NCI-H460 (cell line): ENCODE measurements at regions not wholly inside any gene's neighbourhood (a gene's known extent, or its start where the extent isn't known, plus 50 kb on each side); places are given as distances from the start of the nearest gene placed in this dataset.

Experiments
- DNase-seq: peaks from one replicate; pipeline ENCODE4 v3.0.0-alpha.2; 2016; ENCODE audit warnings: low read depth; ENCODE audit errors: extremely low read depth

GRCh38 chr14:84401631-84402030 lies 1128.3 kb upstream of the FLRT2 start:
- DNase-seq, result no peak

- DNase-seq, result no peak
Measured at GRCh38 chr14:84403585-84403984, 1126.4 kb upstream of the FLRT2 start.

GRCh38 chr14:84404246-84404645 lies 1125.7 kb upstream of the FLRT2 start:
- no peak for DNase-seq

- no peak for DNase-seq
Measured at GRCh38 chr14:84409435-84409834, 1120.5 kb upstream of the FLRT2 start.

GRCh38 chr14:84410344-84410743 lies 1119.6 kb upstream of the FLRT2 start:
- no peak for DNase-seq

- peak; percentile 38 for DNase-seq
Measured at GRCh38 chr14:84420221-84420620, 1109.7 kb upstream of the FLRT2 start.

- DNase-seq, result no peak
Measured at GRCh38 chr14:84421621-84422020, 1108.3 kb upstream of the FLRT2 start.

GRCh38 chr14:84425968-84426367 lies 1104.0 kb upstream of the FLRT2 start:
- DNase-seq, result no peak

GRCh38 chr14:84432676-84433075 lies 1097.3 kb upstream of the FLRT2 start:
- DNase-seq, result no peak

GRCh38 chr14:84433961-84434360 lies 1096.0 kb upstream of the FLRT2 start:
- no peak for DNase-seq

- no peak for DNase-seq
Measured at GRCh38 chr14:84435820-84436324, 1094.1 kb upstream of the FLRT2 start.

GRCh38 chr14:84436528-84436927 lies 1093.4 kb upstream of the FLRT2 start:
- no peak for DNase-seq

GRCh38 chr14:84442521-84442920 lies 1087.4 kb upstream of the FLRT2 start:
- DNase-seq, result no peak

GRCh38 chr14:84445486-84445885 lies 1084.5 kb upstream of the FLRT2 start:
- DNase-seq, result no peak

- no peak for DNase-seq
Measured at GRCh38 chr14:84446250-84446649, 1083.7 kb upstream of the FLRT2 start.

GRCh38 chr14:84453307-84453950 lies 1076.5 kb upstream of the FLRT2 start:
- DNase-seq, result no peak

- DNase-seq, result no peak
Measured at GRCh38 chr14:84454114-84454513, 1075.8 kb upstream of the FLRT2 start.

- no peak for DNase-seq
Measured at GRCh38 chr14:84456946-84457345, 1073.0 kb upstream of the FLRT2 start.

GRCh38 chr14:84458881-84459280 lies 1071.1 kb upstream of the FLRT2 start:
- no peak for DNase-seq

GRCh38 chr14:84465880-84466279 lies 1064.1 kb upstream of the FLRT2 start:
- DNase-seq, result peak; percentile 43

- no peak for DNase-seq
Measured at GRCh38 chr14:84468153-84468552, 1061.8 kb upstream of the FLRT2 start.

GRCh38 chr14:84477996-84478395 lies 1051.9 kb upstream of the FLRT2 start:
- DNase-seq, result no peak
